PC-3 (cell line): ENCODE measurements at regions not wholly inside any gene's neighbourhood (a gene's known extent, or its start where the extent isn't known, plus 50 kb on each side); places are given as distances from the start of the nearest gene placed in this dataset.

Experiments used
- ATAC-seq: fragments of 200-7000 bp; cut with Tn5 transposase; 2 replicates; pipeline ENCODE4 v1.9.1; 2020; ENCODE audit warnings: mild to moderate bottlenecking, moderate library complexity
- BruUV-seq: library from RNA; stranded (reverse); fragments of 400-500 nt; replicated peaks from 2 replicates; lab custom pipeline; 2021; lab: Mats Ljungman, UMichigan
- CTCF ChIA-PET: fragments of 300-600 bp; sonication (Branson Sonifier 250); formaldehyde crosslinking; loops from one replicate; lab custom pipeline; 2022; ENCODE audit warnings: antibody characterized with exemption; lab: Charles Lee
- POLR2A ChIA-PET: fragments of 300-600 bp; sonication (Branson Sonifier 250); formaldehyde crosslinking; loops from one replicate; lab custom pipeline; 2022; ENCODE audit warnings: antibody characterized with exemption; ENCODE audit not compliant: unreplicated experiment; lab: Charles Lee
- DNase-seq: peaks from one replicate; pipeline ENCODE4 v3.0.0-alpha.2; 2015
- H2AFZ ChIP-seq: fragments of 300-600 bp; sonication (generic); 2 replicates; pipeline ENCODE4 v1.6.0; 2016; ENCODE audit warnings: antibody characterized with exemption, low read length
- H3F3A ChIP-seq: fragments of 300-600 bp; sonication (generic); one replicate; pipeline ENCODE4 v1.6.0; 2017; ENCODE audit warnings: antibody characterized with exemption, low read length, control low read depth, mild to moderate bottlenecking; ENCODE audit not compliant: unreplicated experiment
- H3K27ac ChIP-seq: fragments of 300-600 bp; sonication (generic); 2 replicates; pipeline ENCODE4 v1.5.1; 2016; ENCODE audit warnings: mild to moderate bottlenecking, low read length
- H3K27me3 ChIP-seq: fragments of 300-600 bp; sonication (generic); 2 replicates; pipeline ENCODE4 v1.6.1; 2016; ENCODE audit warnings: low read length, mixed read lengths
- H3K36me3 ChIP-seq: fragments of 300-600 bp; sonication (generic); 2 replicates; pipeline ENCODE4 v1.6.1; 2016; ENCODE audit warnings: low read depth, mixed run types, low read length, mixed read lengths
- H3K4me1 ChIP-seq: fragments of 300-600 bp; sonication (generic); 2 replicates; pipeline ENCODE4 v1.5.1; 2016; ENCODE audit warnings: low read length; ENCODE audit not compliant: insufficient read depth
- H3K4me2 ChIP-seq: fragments of 300-600 bp; sonication (generic); 2 replicates; pipeline ENCODE4 v1.6.0; 2016; ENCODE audit warnings: low read length
- H3K4me3 ChIP-seq: fragments of 300-600 bp; sonication (generic); 2 replicates; pipeline ENCODE4 v1.5.1; 2016; ENCODE audit warnings: mild to moderate bottlenecking, low read length, mixed read lengths
- H3K79me2 ChIP-seq: fragments of 300-600 bp; sonication (generic); 2 replicates; pipeline ENCODE4 v1.6.1; 2017; ENCODE audit warnings: low read length, mixed read lengths
- H3K9ac ChIP-seq: fragments of 300-600 bp; sonication (generic); 2 replicates; pipeline ENCODE4 v1.6.0; 2016; ENCODE audit warnings: mild to moderate bottlenecking, low read length
- H3K9me2 ChIP-seq: fragments of 300-600 bp; sonication (generic); replicated peaks from 2 replicates; pipeline ENCODE4 v1.6.1; 2016; ENCODE audit warnings: mixed run types, low read length, mixed read lengths
- H3K9me3 ChIP-seq: fragments of 300-600 bp; sonication (generic); 2 replicates; pipeline ENCODE4 v1.6.1; 2016; ENCODE audit warnings: low read length, mixed read lengths
- H4K20me1 ChIP-seq: fragments of 300-600 bp; sonication (generic); 2 replicates; pipeline ENCODE4 v1.6.1; 2016; ENCODE audit warnings: low read length, mixed read lengths
- CTCF ChIP-seq: fragments of 300-600 bp; sonication (generic); conservative IDR thresholded peaks from 2 replicates; pipeline ENCODE4 v1.5.1; 2017; ENCODE audit warnings: antibody characterized with exemption, low read depth, mild to moderate bottlenecking, low read length
- EZH2 ChIP-seq: fragments of 300-600 bp; sonication (generic); IDR thresholded peaks from one replicate; pipeline ENCODE4 v1.6.1; 2017; ENCODE audit warnings: antibody characterized with exemption, mild to moderate bottlenecking, low read length; ENCODE audit not compliant: unreplicated experiment
- EZH2phosphoT487 ChIP-seq: fragments of 300-600 bp; sonication (generic); IDR thresholded peaks from 2 replicates; pipeline ENCODE4 v1.6.1; 2018; ENCODE audit warnings: mild to moderate bottlenecking, antibody characterized with exemption, low read length, borderline replicate concordance
- intact Hi-C: fragments of 100-400 bp; cut with micrococcal nuclease; formaldehyde crosslinking; loops from 2 replicates; pipeline ENCODE4 v1.9.0; 2023

GRCh38 chr5:116738615-116739261, 164.1 kb upstream of the SEMA6A start:
- Histone ChIP-seq H3K4me2 (no peak overlapping the region), H3F3A (no peaks in the 10 kb centered on the region), H3K36me3 (no peaks in the 10 kb centered on the region), H3K79me2 (no peaks in the 10 kb centered on the region), H3K4me1 (no peaks in the 10 kb centered on the region), H3K27ac (no peak overlapping the region), H3K9me2 (no peaks in the 10 kb centered on the region), H3K27me3 (0 out of 2 replicates have a peak, but pooled peaks cover 5% of the 10 kb centered on the region), H2AFZ (no peak overlapping the region), H3K4me3 (no peak overlapping the region), H3K9ac (no peak overlapping the region), H3K9me3 (no peaks in the 10 kb centered on the region), H4K20me1 (no peaks in the 10 kb centered on the region)
- DNase-seq, result no peak
- no peak for TF ChIP-seq CTCF
- no peak for TF ChIP-seq EZH2
- TF ChIP-seq EZH2phosphoT487, result no peak
- CTCF ChIA-PET, result no interaction called here
- POLR2A ChIA-PET, result no interaction called here
- BruUV-seq, result no TSS peak
- intact Hi-C loops, result no loop called here
- ATAC-seq, result no peak

- ATAC-seq, result no peak
- H4K20me1 ChIP-seq, result no peaks in the 10 kb centered on the region
- H3K36me3 ChIP-seq, result no peaks in the 10 kb centered on the region
- 0 out of 2 replicates have a peak, but pooled peaks cover 5% of the 10 kb centered on the region for H3K27me3 ChIP-seq
- no peaks in the 10 kb centered on the region for H3K4me1 ChIP-seq
- DNase-seq, result no peak
- H3K9me2 ChIP-seq, result no peaks in the 10 kb centered on the region
- no peaks in the 10 kb centered on the region for H3K9me3 ChIP-seq
- intact Hi-C loops, result no loop called here
- ChIA-PET POLR2A (no interaction called here), CTCF (no interaction called here)
- no peak for TF ChIP-seq EZH2phosphoT487
- no peak for TF ChIP-seq EZH2
- no peak for TF ChIP-seq CTCF
- no peaks in the 10 kb centered on the region for H3K79me2 ChIP-seq
- no peak overlapping the region for H3K4me3 ChIP-seq
- no TSS peak for BruUV-seq
- no peak overlapping the region for H2AFZ ChIP-seq
- H3K4me2 ChIP-seq, result no peak overlapping the region
- no peak overlapping the region for H3K27ac ChIP-seq
- H3K9ac ChIP-seq, result no peak overlapping the region
- H3F3A ChIP-seq, result no peaks in the 10 kb centered on the region
These were observed 163.6 kb upstream of the SEMA6A start for GRCh38 chr5:116738239-116738614.

- ATAC-seq, result no peak
- ChIA-PET CTCF (no interaction called here), POLR2A (no interaction called here)
- intact Hi-C loops, result no loop called here
- no peaks in the 10 kb centered on the region for H3K9me2 ChIP-seq
- H3K4me3 ChIP-seq, result no peak overlapping the region
- no peaks in the 10 kb centered on the region for H3K36me3 ChIP-seq
- H2AFZ ChIP-seq, result no peak overlapping the region
- H3K4me1 ChIP-seq, result no peaks in the 10 kb centered on the region
- H3K4me2 ChIP-seq, result no peak overlapping the region
- H3F3A ChIP-seq, result no peaks in the 10 kb centered on the region
- TF ChIP-seq EZH2 (no peak), CTCF (no peak), EZH2phosphoT487 (no peak)
- no peak for DNase-seq
- 0 out of 2 replicates have a peak, but pooled peaks cover 5% of the 10 kb centered on the region for H3K27me3 ChIP-seq
- no TSS peak for BruUV-seq
- H3K9ac ChIP-seq, result no peak overlapping the region
- H3K27ac ChIP-seq, result no peak overlapping the region
- no peaks in the 10 kb centered on the region for H3K79me2 ChIP-seq
- H4K20me1 ChIP-seq, result no peaks in the 10 kb centered on the region
- no peaks in the 10 kb centered on the region for H3K9me3 ChIP-seq
These were observed 162.0 kb upstream of the SEMA6A start for GRCh38 chr5:116736671-116737070.
